IMR-90 (cell line): ENCODE measurements at regions not wholly inside any gene's neighbourhood (a gene's known extent, or its start where the extent isn't known, plus 50 kb on each side); places are given as distances from the start of the nearest gene placed in this dataset.
A peak's percentile ranks its signal among the peaks of the same experiment; 100 is the strongest.

Source experiments
- ATAC-seq: fragments of 200-7000 bp; cut with Tn5 transposase; 2 replicates; pipeline ENCODE4 v1.9.1; 2020; ENCODE audit warnings: low read depth, mild to moderate bottlenecking, moderate library complexity
- BruUV-seq: library from RNA; stranded (reverse); fragments of 400-500 nt; replicated peaks from 2 replicates; lab custom pipeline; 2021; lab: Mats Ljungman, UMichigan
- CTCF ChIA-PET: fragments of 300-600 bp; formaldehyde crosslinking; extraction: SDS; loops from one replicate; lab custom pipeline; 2021; ENCODE audit warnings: antibody characterized with exemption; lab: Yijun Ruan, JAX
- POLR2A ChIA-PET: fragments of 300-600 bp; sonication (Branson Sonifier 250); formaldehyde crosslinking; loops from one replicate; lab custom pipeline; 2022; ENCODE audit warnings: antibody characterized with exemption; ENCODE audit not compliant: unreplicated experiment; lab: Charles Lee
- DNase-seq: peaks from one replicate; pipeline ENCODE4 v3.0.0; 2013
- H2AFZ ChIP-seq: replicated peaks from 2 replicates; pipeline ENCODE3; 2013; ENCODE audit warnings: low read length, mild to moderate bottlenecking; ENCODE audit not compliant: poor library complexity
- H2AK5ac ChIP-seq: 2 replicates; pipeline ENCODE4 v1.6.1; 2013; ENCODE audit warnings: low read depth, low read length, inconsistent platforms
- H2AK9ac ChIP-seq: replicated peaks from 2 replicates; pipeline ENCODE3; 2013; ENCODE audit warnings: mild to moderate bottlenecking, low read depth, low read length, moderate library complexity; ENCODE audit not compliant: poor library complexity
- H2BK120ac ChIP-seq: 2 replicates; pipeline ENCODE4 v1.6.1; 2013; ENCODE audit warnings: low read depth, low read length, inconsistent platforms
- H2BK15ac ChIP-seq: 3 replicates; pipeline ENCODE4 v1.6.1; 2013; ENCODE audit warnings: low read depth, low read length, inconsistent platforms
- H2BK20ac ChIP-seq: 2 replicates; pipeline ENCODE4 v1.6.1; 2013; ENCODE audit warnings: low read depth, mild to moderate bottlenecking, inconsistent platforms, low read length, moderate library complexity
- H2BK5ac ChIP-seq: 2 replicates; pipeline ENCODE4 v1.6.1; 2013; ENCODE audit warnings: mild to moderate bottlenecking, low read depth, low read length, inconsistent platforms; ENCODE audit not compliant: poor library complexity, severe bottlenecking
- H3K14ac ChIP-seq: replicated peaks from 2 replicates; pipeline ENCODE4 v1.6.1; 2013; ENCODE audit warnings: low read depth, low read length, inconsistent platforms
- H3K18ac ChIP-seq: 2 replicates; pipeline ENCODE4 v1.6.1; 2013; ENCODE audit warnings: low read depth, low read length, control low read depth
- H3K23ac ChIP-seq: 2 replicates; pipeline ENCODE4 v1.6.1; 2013; ENCODE audit warnings: low read depth, low read length, inconsistent platforms
- H3K27ac ChIP-seq: 2 replicates; pipeline ENCODE4 v1.5.1; 2013; ENCODE audit warnings: mild to moderate bottlenecking, control low read depth, low read length; ENCODE audit not compliant: insufficient read depth
- H3K27me3 ChIP-seq: 2 replicates; pipeline ENCODE4 v1.6.1; 2013; ENCODE audit warnings: low read length; ENCODE audit not compliant: control insufficient read depth, insufficient read depth
- H3K36me3 ChIP-seq: 2 replicates; pipeline ENCODE4 v1.6.1; 2013; ENCODE audit warnings: low read length, mixed read lengths; ENCODE audit not compliant: control insufficient read depth, insufficient read depth
- H3K4ac ChIP-seq: 2 replicates; pipeline ENCODE4 v1.6.1; 2013; ENCODE audit warnings: low read depth, low read length, inconsistent platforms
- H3K4me1 ChIP-seq: 2 replicates; pipeline ENCODE4 v1.6.1; 2013; ENCODE audit warnings: low read length, mixed read lengths; ENCODE audit not compliant: control insufficient read depth, insufficient read depth
- H3K4me2 ChIP-seq: 2 replicates; pipeline ENCODE4 v1.6.1; 2013; ENCODE audit warnings: low read depth, mild to moderate bottlenecking, control low read depth, low read length, moderate library complexity
- H3K4me3 ChIP-seq: 2 replicates; pipeline ENCODE4 v1.5.1; 2013; ENCODE audit warnings: low read depth, mild to moderate bottlenecking, control low read depth, low read length, moderate library complexity; ENCODE audit not compliant: insufficient read depth
- H3K56ac ChIP-seq: 2 replicates; pipeline ENCODE4 v1.6.1; 2013; ENCODE audit warnings: low read length, inconsistent platforms; ENCODE audit not compliant: insufficient read depth; ENCODE audit errors: extremely low read depth
- H3K79me1 ChIP-seq, 2 experiments: 2 replicates each; pipeline ENCODE4 v1.6.1; 2013; ENCODE audit warnings: low read length in 2 of 2, inconsistent platforms in 1 of 2, low read depth in 1 of 2
- H3K9ac ChIP-seq: 2 replicates; pipeline ENCODE4 v1.6.1; 2013; ENCODE audit warnings: low read depth, low read length, control low read depth
- H3K9me1 ChIP-seq: 2 replicates; pipeline ENCODE4 v1.6.1; 2013; ENCODE audit warnings: low read length, inconsistent platforms; ENCODE audit not compliant: insufficient read depth
- H3K9me3 ChIP-seq: 2 replicates; pipeline ENCODE4 v1.6.1; 2013; ENCODE audit warnings: low read length; ENCODE audit not compliant: control insufficient read depth, insufficient read depth
- H4K20me1 ChIP-seq: 2 replicates; pipeline ENCODE4 v1.6.1; 2013; ENCODE audit warnings: low read length, inconsistent platforms; ENCODE audit not compliant: insufficient read depth
- H4K5ac ChIP-seq: 2 replicates; pipeline ENCODE4 v1.6.1; 2013; ENCODE audit warnings: mild to moderate bottlenecking, low read depth, low read length, control low read depth
- H4K8ac ChIP-seq, 2 experiments: 2 replicates each; pipeline ENCODE4 v1.6.1; 2013; ENCODE audit warnings: low read depth in 2 of 2, low read length in 2 of 2, control low read depth in 1 of 2, inconsistent platforms in 1 of 2
- H4K91ac ChIP-seq: 2 replicates; pipeline ENCODE4 v1.6.1; 2013; ENCODE audit warnings: low read depth, low read length, inconsistent platforms; ENCODE audit not compliant: insufficient read depth
- CHD1 ChIP-seq: IDR thresholded peaks from 2 replicates; pipeline ENCODE4 v1.6.1; 2012; ENCODE audit warnings: low read depth, low read length, improper control_type of control experiment
- CTCF ChIP-seq: conservative IDR thresholded peaks from 2 replicates; pipeline ENCODE4 v1.5.1; 2012; ENCODE audit warnings: mild to moderate bottlenecking, low read depth, low read length, improper control_type of control experiment
- MXI1 ChIP-seq: IDR thresholded peaks from 2 replicates; pipeline ENCODE4 v1.6.1; 2012; ENCODE audit warnings: low read depth, mild to moderate bottlenecking, low read length, moderate library complexity, borderline replicate concordance
- POLR2A ChIP-seq: IDR thresholded peaks from 2 replicates; pipeline ENCODE4 v1.6.1; 2012; ENCODE audit warnings: mild to moderate bottlenecking, low read depth, low read length
- USF2 ChIP-seq: fragments of 150-350 bp; IDR thresholded peaks from 2 replicates; pipeline ENCODE4 v1.6.1; 2017; ENCODE audit warnings: mild to moderate bottlenecking, antibody characterized with exemption, low read length, low read depth
- WGBS, 2 experiments: methylation state at CpG; one replicate each; pipeline versions ENCODE4 v1.1.5 to v1.1.7; 2013; ENCODE audit warnings: missing lambda C conversion rate in 2 of 2; ENCODE audit not compliant: insufficient read length in 1 of 2; ENCODE audit errors: extremely low coverage in 2 of 2; 5-methylcytosine and 5-hydroxymethylcytosine counted together
- dilution Hi-C: fragments of 300-500 bp; cut with HindIII; formaldehyde crosslinking; loops from one replicate; pipeline ENCODE4 v1.14.3; 2018; ENCODE audit warnings: low sequenced_read_pairs; ENCODE audit not compliant: unreplicated experiment
- in situ Hi-C: fragments of 300-500 bp; cut with MboI; formaldehyde crosslinking; loops from 3 replicates; pipeline ENCODE4 v1.14.3; 2019; ENCODE audit warnings: low sequenced_read_pairs, inconsistent platforms, mixed read lengths
- intact Hi-C: fragments of 100-400 bp; cut with micrococcal nuclease; formaldehyde crosslinking; loops from 2 replicates; pipeline ENCODE4 v1.10.0; 2022

- H2BK5ac ChIP-seq, result no peak overlapping the region
- no peak overlapping the region for H3K56ac ChIP-seq
- H3K9me1 ChIP-seq, result no peaks in the 10 kb centered on the region
- DNase-seq (no peak), ATAC-seq (no peak)
- H4K8ac ChIP-seq, result no peak overlapping the region
- H2BK120ac ChIP-seq, result no peak overlapping the region
- H4K5ac ChIP-seq, result no peak overlapping the region
- CTCF ChIA-PET, result no interaction called here
- no peak overlapping the region for H3K14ac ChIP-seq
- H3K4ac ChIP-seq, result no peak overlapping the region
- in situ Hi-C loops, result no loop called here
- no peak for TF ChIP-seq MXI1
- no peak for TF ChIP-seq USF2
- TF ChIP-seq POLR2A, result no peak
- TF ChIP-seq CTCF, result no peak
- TF ChIP-seq CHD1, result no peak
- H3K9ac ChIP-seq, result no peak overlapping the region
- H3K23ac ChIP-seq, result no peak overlapping the region
- H2AK9ac ChIP-seq, result no peak overlapping the region
- no peak overlapping the region for H3K4me2 ChIP-seq
- H3K4me1 ChIP-seq, result no peaks in the 10 kb centered on the region
- WGBS, 2 experiments, result 56% methylated on average over 9 of the region's 35 CpGs; no CpG with 5 or more reads in 1 of the 2 experiments
- H2AK5ac ChIP-seq, result no peak overlapping the region
- dilution Hi-C loops, result no loop called here
- no peaks in the 10 kb centered on the region for H3K79me1 ChIP-seq
- peaks cover 19% of the 10 kb centered on the region; the same call in 1 of the 2 replicates for H3K27me3 ChIP-seq
- intact Hi-C loops, result no loop called here
- H3K9me3 ChIP-seq, result peaks cover 12% of the 10 kb centered on the region
- H4K91ac ChIP-seq, result no peak overlapping the region
- no peak overlapping the region for H2BK15ac ChIP-seq
- H3K18ac ChIP-seq, result no peak overlapping the region
- peak overlapping the region; percentile 32 for H2AFZ ChIP-seq
- no peaks in the 10 kb centered on the region for H3K36me3 ChIP-seq
- BruUV-seq, result no TSS peak
- H3K4me3 ChIP-seq, result no peak overlapping the region
- no peak overlapping the region for H2BK20ac ChIP-seq
- H3K27ac ChIP-seq, result no peak overlapping the region
- POLR2A ChIA-PET, result no interaction called here
- no peaks in the 10 kb centered on the region for H4K20me1 ChIP-seq
Observed at GRCh38 chr7:414681-415560, 104.7 kb downstream of the PDGFA start.
